Heart right ventricle (tissue), 16 donors: ENCODE measurements at regions not wholly inside any gene's neighbourhood (a gene's known extent, or its start where the extent isn't known, plus 50 kb on each side); places are given as distances from the start of the nearest gene placed in this dataset.
"Not testable (repeated sequence)": the region's sequence is repeated elsewhere in the genome, so short reads cannot be mapped to it uniquely, and the experiment has no call there.

Experiments
- ATAC-seq, 8 donors: fragments of 200-7000 bp; cut with Tn5 transposase; one replicate each; pipeline ENCODE4 v1.9.1; 2020; ENCODE audit warnings: mild to moderate bottlenecking in 8 of 8, moderate library complexity in 8 of 8, moderate number of reproducible peaks in 1 of 8
- DNase-seq, 2 donors: peaks; one replicate each; pipeline ENCODE4 v3.0.0-alpha.2; 2020
- H3K27ac ChIP-seq, 10 donors: fragments of 200-600 bp; sonication (generic) in 2 of 10; one replicate each; pipeline versions ENCODE4 v1.5.0 to v1.8.0; 2020 to 2022; ENCODE audit warnings: mild to moderate bottlenecking in 3 of 10
- H3K27me3 ChIP-seq, 7 donors: fragments of 200-600 bp; one replicate each; pipeline ENCODE4 v1.8.0; 2021 to 2022; ENCODE audit warnings: mild to moderate bottlenecking in 2 of 7
- H3K36me3 ChIP-seq, 9 donors: fragments of 200-600 bp; sonication (generic) in 1 of 9; one replicate each; pipeline versions ENCODE4 v1.5.0 to v1.8.0; 2020 to 2022; ENCODE audit warnings: mild to moderate bottlenecking in 2 of 9
- H3K4me1 ChIP-seq, 9 donors: fragments of 200-600 bp; sonication (generic) in 1 of 9; one replicate each; pipeline versions ENCODE4 v1.5.0 to v1.8.0; 2020 to 2022; ENCODE audit warnings: mild to moderate bottlenecking in 4 of 9
- H3K4me3 ChIP-seq, 10 donors: fragments of 200-600 bp; sonication (generic) in 2 of 10; one replicate each; pipeline versions ENCODE4 v1.5.0 to v1.8.0; 2020 to 2022; ENCODE audit warnings: mild to moderate bottlenecking in 7 of 10, moderate library complexity in 2 of 10
- H3K9me3 ChIP-seq, 11 donors: fragments of 200-600 bp in 10 of 11; sonication (generic) in 2 of 11; one replicate each; pipeline versions ENCODE4 v1.5.0 to v1.8.0; 2013 to 2022; ENCODE audit warnings: mild to moderate bottlenecking in 2 of 11, control low read depth in 1 of 11, moderate library complexity in 1 of 11
- CTCF ChIP-seq, 9 donors: fragments of 200-600 bp; sonication (generic) in 2 of 9; IDR thresholded peaks; one replicate each; pipeline versions ENCODE4 v1.5.0 to v1.8.0; 2021 to 2022; ENCODE audit warnings: antibody characterized with exemption in 9 of 9, mild to moderate bottlenecking in 5 of 9, moderate library complexity in 1 of 9
- WGBS, 2 donors: extraction: QIAGEN DNeasy Blood & Tissue Kit; methylation state at CpG; one replicate each; pipeline ENCODE4 v1.1.7; 2013; ENCODE audit warnings: inconsistent platforms in 1 of 2; 5-methylcytosine and 5-hydroxymethylcytosine counted together
- intact Hi-C, 10 donors: fragments of 100-400 bp; cut with DNase I; formaldehyde crosslinking; loops; one replicate each; pipeline versions ENCODE4 v1.11.1 to v1.14.2; 2022
- donor health status: Arrhythmogenic right ventricular cardiomyopathy.
- donor health status: ischemic (EF 13 %, LVEDD 7.1; RV severe dilation, severe dysfunction).
- donor health status: healthy with polysubstance abuse.
- donor health status: DM: no; HTN: yes; CAD: no.
- donor health status: DM: no; HTN: no; CAD: no.
- donor health status: ischemic (EF 25% LVEDD 6.9; RV normal size, moderate dysfunction).
- donor health status: ischemic (EF 25% LVEDD 5.7; RV mildly dilated, moderate dysfunction).
- donor health status: healthy.
- donor health status: DM: yes; HTN: yes; CAD: no.
- donor health status: Ischemic cardiomyopathy.
- donor health status: ischemic (EF 35%, LVEDD 5.7; RV mildly dilated, moderate dysfunction).
- donor health status: nonischemic (EF 11% LVEDD 7.7; RV severe dilation, severe dysfunction).
- donor health status: DM: yes; HTN: yes; CAD: no.
- donor health status: PGD.
- donor health status: ischemic (EF 29% LVEDD 5.4; RV normal size, mild dysfunction).
- donor health status: nonischemic (EF 23%, LVEDD 6.1; RV moderate dilation, normal function).

- TF ChIP-seq CTCF (IDR thresholded peaks at IDR 0.05) = no peak
- ATAC-seq (no peak), DNase-seq (no peak)
- H3K4me1 ChIP-seq = peaks cover 0 to 19% (median 0%) of the 10 kb centered on the region in 9 donors
- H3K4me3 ChIP-seq = no peak overlapping the region
- H3K9me3 ChIP-seq = peaks cover 0 to 24% (median 4%) of the 10 kb centered on the region in 11 donors
- 86 to 91% methylated on average over 3 of the region's 3 CpGs for WGBS, 2 donors
- intact Hi-C loops = no loop called here
- no peaks in the 10 kb centered on the region for H3K27me3 ChIP-seq
- no peak overlapping the region for H3K27ac ChIP-seq
- H3K36me3 ChIP-seq = no peaks in the 10 kb centered on the region
Observed at GRCh38 chr6:105691081-105691480, 288.2 kb upstream of the PREP start.

- intact Hi-C loops = no loop called here
- H3K4me1 ChIP-seq = peaks cover 0 to 19% (median 0%) of the 10 kb centered on the region in 9 donors
- ATAC-seq (no peak), DNase-seq (no peak)
- H3K27me3 ChIP-seq = no peaks in the 10 kb centered on the region
- 83 to 90% methylated on average over 1 of the region's 1 CpG for WGBS, 2 donors
- H3K27ac ChIP-seq = no peak overlapping the region
- no peaks in the 10 kb centered on the region for H3K36me3 ChIP-seq
- H3K9me3 ChIP-seq = peaks cover 0 to 31% (median 4%) of the 10 kb centered on the region in 11 donors
- no peak overlapping the region for H3K4me3 ChIP-seq
- no peak for TF ChIP-seq CTCF (IDR thresholded peaks at IDR 0.05)
Observed at GRCh38 chr6:105688573-105688972, 285.7 kb upstream of the PREP start.

- H3K4me3 ChIP-seq, H3K27ac ChIP-seq, H3K27me3 ChIP-seq, DNase-seq, H3K4me1 ChIP-seq, H3K36me3 ChIP-seq, ATAC-seq, intact Hi-C loops: not testable (repeated sequence)
- H3K9me3 ChIP-seq = peaks cover 0 to 42% (median 4%) of the 10 kb centered on the region in 11 donors
- WGBS, 2 donors = 46 to 88% methylated on average over 1 of the region's 1 CpG
Observed at GRCh38 chr6:105686793-105687192, 283.9 kb upstream of the PREP start.

- DNase-seq (no peak), ATAC-seq (no peak)
- intact Hi-C loops = no loop called here
- Histone ChIP-seq H3K27ac (no peak overlapping the region), H3K4me1 (peaks cover 0 to 19% (median 5%) of the 10 kb centered on the region in 9 donors), H3K9me3 (peaks cover 0 to 35% (median 9%) of the 10 kb centered on the region in 11 donors), H3K36me3 (no peaks in the 10 kb centered on the region), H3K27me3 (no peaks in the 10 kb centered on the region), H3K4me3 (no peak overlapping the region)
- TF ChIP-seq CTCF (IDR thresholded peaks at IDR 0.05) = no peak
- WGBS, 2 donors = 81 to 88% methylated on average over 1 of the region's 1 CpG
Observed at GRCh38 chr6:105681061-105681460, 278.2 kb upstream of the PREP start.

- intact Hi-C loops = no loop called here
- DNase-seq = no peak
- Histone ChIP-seq H3K27me3 (no peaks in the 10 kb centered on the region), H3K4me3 (no peak overlapping the region), H3K27ac (no peak overlapping the region), H3K9me3 (peaks cover 0 to 29% (median 9%) of the 10 kb centered on the region in 11 donors), H3K4me1 (peaks cover 0 to 19% (median 5%) of the 10 kb centered on the region in 9 donors), H3K36me3 (no peaks in the 10 kb centered on the region)
- no peak for ATAC-seq
- WGBS, 2 donors = 83 to 84% methylated on average over 1 of the region's 1 CpG
- no peak for TF ChIP-seq CTCF (IDR thresholded peaks at IDR 0.05)
Observed at GRCh38 chr6:105680131-105680530, 277.2 kb upstream of the PREP start.
